HEK293 (cell line): ENCODE measurements at regions not wholly inside any gene's neighbourhood (a gene's known extent, or its start where the extent isn't known, plus 50 kb on each side); places are given as distances from the start of the nearest gene placed in this dataset.

Experiments used
- CTCF ChIA-PET: fragments of 350-600 bp; formaldehyde crosslinking; extraction: SDS; loops from one replicate; lab custom pipeline; 2021; ENCODE audit warnings: antibody characterized with exemption; lab: Yijun Ruan, JAX
- POLR2A ChIA-PET: fragments of 300-600 bp; formaldehyde crosslinking; extraction: SDS; loops from one replicate; lab custom pipeline; 2020; ENCODE audit warnings: antibody characterized with exemption, inconsistent platforms; lab: Yijun Ruan, JAX
- H3K27ac ChIP-seq: fragments of 200-500 bp; sonication (Bioruptor generic); 2 replicates; pipeline ENCODE4 v1.5.1; 2014; ENCODE audit warnings: low read depth, low read length, control low read depth, inconsistent platforms; ENCODE audit errors: extremely low read depth
- H3K36me3 ChIP-seq, 2 experiments: fragments of 200-500 bp in 1 of 2; sonication (Bioruptor generic) in 1 of 2; 1 replicate in 1 of 2; 2 replicates in 1 of 2; pipeline ENCODE4 v1.5.1; 2014 to 2017; ENCODE audit warnings: inconsistent platforms in 2 of 2, low read length in 2 of 2; ENCODE audit not compliant: control insufficient read depth in 2 of 2, insufficient read depth in 1 of 2
- H3K4me1 ChIP-seq: fragments of 200-500 bp; sonication (Bioruptor generic); 2 replicates; pipeline ENCODE4 v1.5.1; 2014; ENCODE audit warnings: mild to moderate bottlenecking, low read length, inconsistent platforms; ENCODE audit not compliant: control insufficient read depth, insufficient read depth
- H3K4me3 ChIP-seq: 2 replicates; pipeline ENCODE4 v1.5.1; 2011; ENCODE audit warnings: low read depth, mild to moderate bottlenecking, control low read depth, low read length, moderate library complexity
- H3K9me3 ChIP-seq: fragments of 200-500 bp; sonication (Bioruptor generic); 2 replicates; pipeline ENCODE4 v1.5.1; 2014; ENCODE audit warnings: low read depth, low read length, inconsistent platforms; ENCODE audit not compliant: control insufficient read depth, insufficient read depth
- EGR2 ChIP-seq: fragments of 450-650 bp; formaldehyde crosslinking; IDR thresholded peaks from 2 replicates; pipeline ENCODE4 v1.5.1; 2016; ENCODE audit warnings: low read depth, missing biosample characterization, missing genetic modification characterization
- KLF1 ChIP-seq: fragments of 450-650 bp; formaldehyde crosslinking; IDR thresholded peaks from 2 replicates; pipeline ENCODE4 v1.5.1; 2016; ENCODE audit warnings: missing biosample characterization, missing genetic modification characterization
- KLF17 ChIP-seq: fragments of 450-650 bp; formaldehyde crosslinking; IDR thresholded peaks from 2 replicates; pipeline ENCODE4 v1.5.1; 2016; ENCODE audit warnings: missing biosample characterization, missing genetic modification characterization
- KLF9 ChIP-seq: fragments of 450-650 bp; formaldehyde crosslinking; IDR thresholded peaks from 2 replicates; pipeline ENCODE4 v1.5.1; 2016; ENCODE audit warnings: missing biosample characterization, missing genetic modification characterization, low read depth
- ZBTB11 ChIP-seq: fragments of 450-650 bp; formaldehyde crosslinking; conservative IDR thresholded peaks from 2 replicates; pipeline ENCODE4 v1.5.1; 2016; ENCODE audit warnings: low read depth, missing biosample characterization, missing genetic modification characterization
- ZFHX2 ChIP-seq: fragments of 450-650 bp; formaldehyde crosslinking; conservative IDR thresholded peaks from 2 replicates; pipeline ENCODE4 v1.5.1; 2016; ENCODE audit warnings: missing biosample characterization, missing genetic modification characterization
- ZNF16 ChIP-seq: fragments of 450-650 bp; formaldehyde crosslinking; IDR thresholded peaks from 2 replicates; pipeline ENCODE4 v1.5.1; 2016; ENCODE audit warnings: low read depth, missing biosample characterization, missing genetic modification characterization
- ZNF266 ChIP-seq: fragments of 450-650 bp; formaldehyde crosslinking; IDR thresholded peaks from 2 replicates; pipeline ENCODE4 v1.5.1; 2016; ENCODE audit warnings: missing biosample characterization, missing genetic modification characterization, low read depth
- ZNF530 ChIP-seq: fragments of 450-650 bp; formaldehyde crosslinking; IDR thresholded peaks from 2 replicates; pipeline ENCODE4 v1.5.1; 2016; ENCODE audit warnings: low read depth, missing biosample characterization, missing genetic modification characterization
- ZNF580 ChIP-seq: fragments of 450-650 bp; formaldehyde crosslinking; IDR thresholded peaks from 2 replicates; pipeline ENCODE4 v1.5.1; 2016; ENCODE audit warnings: missing biosample characterization, missing genetic modification characterization
- ZNF585B ChIP-seq: fragments of 450-650 bp; formaldehyde crosslinking; IDR thresholded peaks from 2 replicates; pipeline ENCODE4 v1.5.1; 2016; ENCODE audit warnings: missing biosample characterization, missing genetic modification characterization
- ZNF623 ChIP-seq: fragments of 450-650 bp; formaldehyde crosslinking; IDR thresholded peaks from 2 replicates; pipeline ENCODE4 v1.5.1; 2016; ENCODE audit warnings: missing biosample characterization, missing genetic modification characterization
- ZNF776 ChIP-seq: fragments of 450-650 bp; formaldehyde crosslinking; IDR thresholded peaks from 2 replicates; pipeline ENCODE4 v1.5.0; 2017; ENCODE audit warnings: missing biosample characterization, missing genetic modification characterization, borderline replicate concordance
- ZNF837 ChIP-seq: fragments of 450-650 bp; formaldehyde crosslinking; IDR thresholded peaks from 2 replicates; pipeline ENCODE4 v1.5.1; 2016; ENCODE audit warnings: missing biosample characterization, missing genetic modification characterization
- ZSCAN16 ChIP-seq: fragments of 450-650 bp; formaldehyde crosslinking; IDR thresholded peaks from 2 replicates; pipeline ENCODE4 v1.5.1; 2016; ENCODE audit warnings: missing biosample characterization, missing genetic modification characterization
- ZSCAN4 ChIP-seq: fragments of 450-650 bp; formaldehyde crosslinking; IDR thresholded peaks from 2 replicates; pipeline ENCODE4 v1.5.1; 2017; ENCODE audit warnings: missing biosample characterization, missing genetic modification characterization

GRCh38 chr3:184632551-184633236 lies 71.1 kb downstream of the EPHB3 start:
- CTCF ChIA-PET = no interaction called here
- Histone ChIP-seq H3K9me3 (no peaks in the 10 kb centered on the region), H3K4me1 (peaks cover 3% of the 10 kb centered on the region; the same call in 1 of the 2 replicates), H3K4me3 (no peak overlapping the region), H3K36me3 (no peaks in the 10 kb centered on the region), H3K27ac (no peak overlapping the region)
- peak; percentile 92 for TF ChIP-seq KLF1 (tag by site-specific recombination)
- TF ChIP-seq ZFHX2 (tag by site-specific recombination) = peak; percentile 73
- TF ChIP-seq ZBTB11 (tag by site-specific recombination) = no peak
- TF ChIP-seq EGR2 (tag by site-specific recombination) = peak; percentile 57; the same call in 1 of the 2 replicates
- peak; percentile 64 for TF ChIP-seq KLF9 (tag by site-specific recombination)
- peak; percentile 74 for TF ChIP-seq ZNF16 (tag by site-specific recombination)
- TF ChIP-seq ZSCAN4 (tag by site-specific recombination) = peak; percentile 6; the same call in 1 of the 2 replicates
- TF ChIP-seq ZSCAN16 (tag by site-specific recombination) = no peak
- no peak for TF ChIP-seq ZNF266 (tag by site-specific recombination)
- 0 out of 2 replicates have a peak, but pooled peaks have one; percentile 18 for TF ChIP-seq KLF17 (tag by site-specific recombination)
- no peak for TF ChIP-seq ZNF623
- no peak for TF ChIP-seq ZNF530
- TF ChIP-seq ZNF776 (tag by site-specific recombination) = no peak
- no peak for TF ChIP-seq ZNF837 (tag by site-specific recombination)
- TF ChIP-seq ZNF585B (tag by site-specific recombination) = no peak
- TF ChIP-seq ZNF580 (tag by site-specific recombination) = no peak
- POLR2A ChIA-PET = no interaction called here
